OCI-LY1 (cell line): ENCODE measurements at regions not wholly inside any gene's neighbourhood (a gene's known extent, or its start where the extent isn't known, plus 50 kb on each side); places are given as distances from the start of the nearest gene placed in this dataset.

Source experiments
- CTCF ChIP-seq: fragments of 200-600 bp; sonication (generic), shearing (Covaris generic); IDR thresholded peaks from 2 replicates; pipeline ENCODE4 v1.5.1; 2017; ENCODE audit warnings: mild to moderate bottlenecking, antibody characterized with exemption, low read length, moderate library complexity, mixed read lengths
- EZH2 ChIP-seq: fragments of 200-600 bp; sonication (generic), shearing (Covaris generic); IDR thresholded peaks from 2 replicates; pipeline ENCODE4 v1.8.0; 2017; ENCODE audit warnings: borderline replicate concordance, mixed run types, mild to moderate bottlenecking, antibody characterized with exemption, low read length, moderate library complexity, mixed read lengths

GRCh38 chr16:19963301-19963700 is 78.7 kb upstream of the GPRC5B start:
- TF ChIP-seq EZH2: no peak
- TF ChIP-seq CTCF: no peak
